ENCODE measurements at regions not wholly inside any gene's neighbourhood (a gene's known extent, or its start where the extent isn't known, plus 50 kb on each side); places are given as distances from the start of the nearest gene placed in this dataset.

- H3K36me3 Mint-ChIP-seq, result no peaks in the 10 kb centered on the region
- no peak overlapping the region for H3K4me3 ChIP-seq (ENCODE audit: low read depth, low read length)
- no peaks in the 10 kb centered on the region for H3K4me1 ChIP-seq (ENCODE audit: control insufficient read depth, insufficient read depth, low read length, poor library complexity, severe bottlenecking)
- DNase-seq (no peak), ATAC-seq (ENCODE audit: low read depth in 2 of 2) (no peak)
- no peaks in the 10 kb centered on the region for H3K27me3 ChIP-seq (ENCODE audit: control insufficient read depth, insufficient read depth, low read length)
- peaks cover 0 to 1% (median 0%) of the 10 kb centered on the region in 7 donors for H3K9me3 Mint-ChIP-seq
- no peak overlapping the region for H3K27ac ChIP-seq (ENCODE audit: insufficient read depth, low read length, poor library complexity, severe bottlenecking)
- no peaks in the 10 kb centered on the region for H3K36me3 ChIP-seq (ENCODE audit: control insufficient read depth, insufficient read depth, low read length)
- no peaks in the 10 kb centered on the region for H3K4me1 Mint-ChIP-seq
- H3K9me3 ChIP-seq (ENCODE audit: control insufficient read depth in 2 of 2, low read length in 2 of 2), result no peaks in the 10 kb centered on the region
- no peak overlapping the region for H3K4me3 Mint-ChIP-seq
- no peaks in the 10 kb centered on the region for H3K27me3 Mint-ChIP-seq
- H3K27ac Mint-ChIP-seq, result no peak overlapping the region
Measured at GRCh38 chr4:10998846-10999245, 314.3 kb upstream of the CLNK start.

GRCh38 chr4:10984815-10985214 lies 300.2 kb upstream of the CLNK start:
- Mint-ChIP-seq H3K4me1 (peaks cover 5 to 20% (median 13%) of the 10 kb centered on the region in 4 donors), H3K27me3 (no peaks in the 10 kb centered on the region), H3K27ac (no peak overlapping the region), H3K36me3 (no peaks in the 10 kb centered on the region), H3K4me3 (no peak overlapping the region), H3K9me3 (peaks cover 0 to 3% (median 0%) of the 10 kb centered on the region in 7 donors)
- H3K36me3 ChIP-seq (ENCODE audit: control insufficient read depth, insufficient read depth, low read length), result no peaks in the 10 kb centered on the region
- H3K27ac ChIP-seq (ENCODE audit: insufficient read depth, low read length, poor library complexity, severe bottlenecking), result no peak overlapping the region
- H3K4me3 ChIP-seq (ENCODE audit: low read depth, low read length), result no peak overlapping the region
- H3K27me3 ChIP-seq (ENCODE audit: control insufficient read depth, insufficient read depth, low read length), result no peaks in the 10 kb centered on the region
- ATAC-seq (ENCODE audit: low read depth in 2 of 2), result no peak
- no peaks in the 10 kb centered on the region for H3K9me3 ChIP-seq (ENCODE audit: control insufficient read depth in 2 of 2, low read length in 2 of 2)
- peaks cover 9% of the 10 kb centered on the region for H3K4me1 ChIP-seq (ENCODE audit: control insufficient read depth, insufficient read depth, low read length, poor library complexity, severe bottlenecking)
- no peak for DNase-seq

GRCh38 chr4:10983885-10984640 lies 299.5 kb upstream of the CLNK start:
- H3K36me3 Mint-ChIP-seq, result no peaks in the 10 kb centered on the region
- no peaks in the 10 kb centered on the region for H3K9me3 ChIP-seq (ENCODE audit: control insufficient read depth in 2 of 2, low read length in 2 of 2)
- peaks cover 5 to 20% (median 13%) of the 10 kb centered on the region in 4 donors for H3K4me1 Mint-ChIP-seq
- no peaks in the 10 kb centered on the region for H3K36me3 ChIP-seq (ENCODE audit: control insufficient read depth, insufficient read depth, low read length)
- no peak overlapping the region for H3K27ac ChIP-seq (ENCODE audit: insufficient read depth, low read length, poor library complexity, severe bottlenecking)
- H3K4me1 ChIP-seq (ENCODE audit: control insufficient read depth, insufficient read depth, low read length, poor library complexity, severe bottlenecking), result peaks cover 9% of the 10 kb centered on the region
- peaks cover 0 to 3% (median 0%) of the 10 kb centered on the region in 7 donors for H3K9me3 Mint-ChIP-seq
- no peak for DNase-seq
- H3K27me3 Mint-ChIP-seq, result no peaks in the 10 kb centered on the region
- peak overlapping the region in 1 of 3 donors; percentile 6 for H3K27ac Mint-ChIP-seq
- H3K27me3 ChIP-seq (ENCODE audit: control insufficient read depth, insufficient read depth, low read length), result no peaks in the 10 kb centered on the region
- no peak for ATAC-seq (ENCODE audit: low read depth in 2 of 2)
- H3K4me3 ChIP-seq (ENCODE audit: low read depth, low read length), result no peak overlapping the region
- no peak overlapping the region for H3K4me3 Mint-ChIP-seq

GRCh38 chr4:10983268-10983667 lies 298.7 kb upstream of the CLNK start:
- Mint-ChIP-seq H3K36me3 (no peaks in the 10 kb centered on the region), H3K4me1 (peaks cover 5 to 20% (median 13%) of the 10 kb centered on the region in 4 donors), H3K27me3 (no peaks in the 10 kb centered on the region), H3K9me3 (peaks cover 0 to 2% (median 0%) of the 10 kb centered on the region in 7 donors), H3K4me3 (no peak overlapping the region), H3K27ac (peak overlapping the region in 1 of 3 donors; percentile 54)
- peak; percentile 58 to 60 for ATAC-seq (ENCODE audit: low read depth in 2 of 2)
- no peaks in the 10 kb centered on the region for H3K36me3 ChIP-seq (ENCODE audit: control insufficient read depth, insufficient read depth, low read length)
- peak in 2 of 3 donors; percentile 22 to 52 for DNase-seq
- no peak overlapping the region for H3K27ac ChIP-seq (ENCODE audit: insufficient read depth, low read length, poor library complexity, severe bottlenecking)
- no peak overlapping the region for H3K4me3 ChIP-seq (ENCODE audit: low read depth, low read length)
- peaks cover 9% of the 10 kb centered on the region for H3K4me1 ChIP-seq (ENCODE audit: control insufficient read depth, insufficient read depth, low read length, poor library complexity, severe bottlenecking)
- H3K9me3 ChIP-seq (ENCODE audit: control insufficient read depth in 2 of 2, low read length in 2 of 2), result no peaks in the 10 kb centered on the region
- no peaks in the 10 kb centered on the region for H3K27me3 ChIP-seq (ENCODE audit: control insufficient read depth, insufficient read depth, low read length)

GRCh38 chr4:10982305-10982704 lies 297.7 kb upstream of the CLNK start:
- Histone ChIP-seq H3K4me1 (ENCODE audit: control insufficient read depth, insufficient read depth, low read length, poor library complexity, severe bottlenecking) (peaks cover 9% of the 10 kb centered on the region), H3K27me3 (ENCODE audit: control insufficient read depth, insufficient read depth, low read length) (no peaks in the 10 kb centered on the region), H3K9me3 (ENCODE audit: control insufficient read depth in 2 of 2, low read length in 2 of 2) (no peaks in the 10 kb centered on the region), H3K4me3 (ENCODE audit: low read depth, low read length) (no peak overlapping the region), H3K36me3 (ENCODE audit: control insufficient read depth, insufficient read depth, low read length) (no peaks in the 10 kb centered on the region), H3K27ac (ENCODE audit: insufficient read depth, low read length, poor library complexity, severe bottlenecking) (no peak overlapping the region)
- Mint-ChIP-seq H3K27ac (peak overlapping the region in 1 of 3 donors; percentile 11), H3K36me3 (no peaks in the 10 kb centered on the region), H3K4me3 (no peak overlapping the region), H3K9me3 (peaks cover 0 to 2% (median 0%) of the 10 kb centered on the region in 7 donors), H3K27me3 (no peaks in the 10 kb centered on the region), H3K4me1 (peaks cover 5 to 20% (median 13%) of the 10 kb centered on the region in 4 donors)
- no peak for DNase-seq
- no peak for ATAC-seq (ENCODE audit: low read depth in 2 of 2)

GRCh38 chr4:10981576-10981975 lies 297.0 kb upstream of the CLNK start:
- no peak overlapping the region for H3K4me3 Mint-ChIP-seq
- peaks cover 0 to 2% (median 0%) of the 10 kb centered on the region in 7 donors for H3K9me3 Mint-ChIP-seq
- H3K4me1 Mint-ChIP-seq, result peaks cover 5 to 20% (median 13%) of the 10 kb centered on the region in 4 donors
- no peaks in the 10 kb centered on the region for H3K27me3 ChIP-seq (ENCODE audit: control insufficient read depth, insufficient read depth, low read length)
- no peaks in the 10 kb centered on the region for H3K36me3 Mint-ChIP-seq
- H3K4me1 ChIP-seq (ENCODE audit: control insufficient read depth, insufficient read depth, low read length, poor library complexity, severe bottlenecking), result peaks cover 9% of the 10 kb centered on the region
- no peak for ATAC-seq (ENCODE audit: low read depth in 2 of 2)
- H3K36me3 ChIP-seq (ENCODE audit: control insufficient read depth, insufficient read depth, low read length), result no peaks in the 10 kb centered on the region
- no peak overlapping the region for H3K27ac ChIP-seq (ENCODE audit: insufficient read depth, low read length, poor library complexity, severe bottlenecking)
- no peak for DNase-seq
- no peaks in the 10 kb centered on the region for H3K27me3 Mint-ChIP-seq
- H3K27ac Mint-ChIP-seq, result no peak overlapping the region
- H3K4me3 ChIP-seq (ENCODE audit: low read depth, low read length), result no peak overlapping the region
- no peaks in the 10 kb centered on the region for H3K9me3 ChIP-seq (ENCODE audit: control insufficient read depth in 2 of 2, low read length in 2 of 2)

GRCh38 chr4:10981096-10981495 lies 296.5 kb upstream of the CLNK start:
- H3K9me3 ChIP-seq (ENCODE audit: control insufficient read depth in 2 of 2, low read length in 2 of 2), result no peaks in the 10 kb centered on the region
- ATAC-seq (ENCODE audit: low read depth in 2 of 2) (no peak), DNase-seq (no peak)
- H3K4me3 Mint-ChIP-seq, result no peak overlapping the region
- H3K27ac ChIP-seq (ENCODE audit: insufficient read depth, low read length, poor library complexity, severe bottlenecking), result no peak overlapping the region
- H3K4me1 ChIP-seq (ENCODE audit: control insufficient read depth, insufficient read depth, low read length, poor library complexity, severe bottlenecking), result peaks cover 9% of the 10 kb centered on the region
- H3K36me3 ChIP-seq (ENCODE audit: control insufficient read depth, insufficient read depth, low read length), result no peaks in the 10 kb centered on the region
- H3K4me1 Mint-ChIP-seq, result peaks cover 5 to 20% (median 13%) of the 10 kb centered on the region in 4 donors
- no peak overlapping the region for H3K4me3 ChIP-seq (ENCODE audit: low read depth, low read length)
- H3K27me3 Mint-ChIP-seq, result no peaks in the 10 kb centered on the region
- no peaks in the 10 kb centered on the region for H3K36me3 Mint-ChIP-seq
- no peak overlapping the region for H3K27ac Mint-ChIP-seq
- H3K9me3 Mint-ChIP-seq, result peaks cover 0 to 2% (median 0%) of the 10 kb centered on the region in 7 donors
- no peaks in the 10 kb centered on the region for H3K27me3 ChIP-seq (ENCODE audit: control insufficient read depth, insufficient read depth, low read length)

GRCh38 chr4:10979032-10979431 lies 294.5 kb upstream of the CLNK start:
- Histone ChIP-seq H3K4me1 (ENCODE audit: control insufficient read depth, insufficient read depth, low read length, poor library complexity, severe bottlenecking) (peaks cover 9% of the 10 kb centered on the region), H3K36me3 (ENCODE audit: control insufficient read depth, insufficient read depth, low read length) (no peaks in the 10 kb centered on the region), H3K27ac (ENCODE audit: insufficient read depth, low read length, poor library complexity, severe bottlenecking) (no peak overlapping the region), H3K27me3 (ENCODE audit: control insufficient read depth, insufficient read depth, low read length) (no peaks in the 10 kb centered on the region), H3K9me3 (ENCODE audit: control insufficient read depth in 2 of 2, low read length in 2 of 2) (no peaks in the 10 kb centered on the region), H3K4me3 (ENCODE audit: low read depth, low read length) (no peak overlapping the region)
- no peak overlapping the region for H3K27ac Mint-ChIP-seq
- H3K36me3 Mint-ChIP-seq, result no peaks in the 10 kb centered on the region
- no peaks in the 10 kb centered on the region for H3K27me3 Mint-ChIP-seq
- no peak overlapping the region for H3K4me3 Mint-ChIP-seq
- peaks cover 0 to 2% (median 0%) of the 10 kb centered on the region in 7 donors for H3K9me3 Mint-ChIP-seq
- DNase-seq (no peak), ATAC-seq (ENCODE audit: low read depth in 2 of 2) (no peak)
- H3K4me1 Mint-ChIP-seq, result peaks cover 5 to 20% (median 13%) of the 10 kb centered on the region in 4 donors
